Activated CD4-positive, CD25-positive, alpha-beta regulatory T cell treated with anti-CD3 and anti-CD28 coated beads, Interleukin-2, amount 50 U/mL, for 24 hours (primary cell): ENCODE measurements at regions not wholly inside any gene's neighbourhood (a gene's known extent, or its start where the extent isn't known, plus 50 kb on each side); places are given as distances from the start of the nearest gene placed in this dataset.

Experiments
- ATAC-seq, 2 donors: fragments of 150-1000 bp; cut with Tn5 transposase; one replicate each; pipeline ENCODE4 v1.10.0; 2021; ENCODE audit warnings: mild to moderate bottlenecking in 1 of 2, moderate library complexity in 1 of 2

DNA sequence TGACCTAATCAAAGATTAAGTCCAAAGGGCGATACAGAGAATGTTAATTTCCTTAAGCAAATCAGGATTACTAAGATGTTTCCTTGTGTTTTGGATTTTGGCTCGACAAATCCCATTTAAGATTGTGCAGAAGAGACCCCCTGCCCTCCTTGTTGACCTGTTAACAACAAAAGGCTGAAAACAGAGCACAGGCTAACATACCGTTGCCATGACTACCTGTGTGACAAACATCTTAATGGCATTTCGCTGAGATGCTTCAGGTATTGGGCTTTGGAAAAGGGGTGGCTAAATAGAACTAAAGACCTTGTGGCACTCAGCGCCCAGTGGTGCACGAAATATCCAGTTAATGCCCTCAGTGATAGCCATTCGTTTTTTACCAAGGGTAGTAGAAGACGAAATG, 1532.3 kb upstream of the TMEM132C start:
- no peak for ATAC-seq

DNA sequence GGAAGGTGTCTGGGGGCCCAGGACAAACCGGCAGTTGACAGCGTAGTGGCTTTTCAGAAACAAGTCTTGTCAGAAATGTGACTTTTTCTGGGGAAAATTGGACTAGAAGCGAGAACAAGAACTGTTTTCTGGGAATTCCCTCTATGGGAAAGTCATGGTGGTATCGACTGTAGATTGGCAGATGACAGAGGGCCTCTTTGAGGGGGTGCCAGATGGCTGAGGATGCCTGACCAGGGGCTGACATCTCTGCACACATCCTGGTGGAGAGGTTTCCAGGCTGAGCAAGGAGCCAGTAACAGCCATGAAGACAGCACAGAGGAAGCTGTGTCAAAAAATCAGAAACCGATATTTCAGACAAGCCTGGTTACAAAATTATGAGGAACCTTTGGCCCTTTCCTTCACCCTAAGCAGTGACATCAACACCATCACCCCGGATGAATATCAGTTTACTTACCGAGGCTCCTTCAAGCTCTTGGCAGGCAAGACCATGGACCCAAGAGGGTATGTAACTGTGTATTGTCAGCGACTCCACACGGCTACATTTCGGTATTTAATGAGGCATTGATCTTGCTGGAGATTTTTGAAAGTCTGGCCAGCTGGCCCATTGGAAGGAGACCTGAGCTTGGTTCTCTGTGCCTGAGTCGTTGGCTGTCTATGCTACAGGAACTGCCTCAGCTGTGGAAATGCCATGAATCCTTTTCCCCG, 1525.3 kb upstream of the TMEM132C start:
- ATAC-seq, result no peak

- ATAC-seq, result no peak
Observed at GRCh38 chr12:126742241-126742641, 1524.7 kb upstream of the TMEM132C start.

GRCh38 chr12:126747530-126748149, 1519.3 kb upstream of the TMEM132C start:
- ATAC-seq, result no peak

DNA sequence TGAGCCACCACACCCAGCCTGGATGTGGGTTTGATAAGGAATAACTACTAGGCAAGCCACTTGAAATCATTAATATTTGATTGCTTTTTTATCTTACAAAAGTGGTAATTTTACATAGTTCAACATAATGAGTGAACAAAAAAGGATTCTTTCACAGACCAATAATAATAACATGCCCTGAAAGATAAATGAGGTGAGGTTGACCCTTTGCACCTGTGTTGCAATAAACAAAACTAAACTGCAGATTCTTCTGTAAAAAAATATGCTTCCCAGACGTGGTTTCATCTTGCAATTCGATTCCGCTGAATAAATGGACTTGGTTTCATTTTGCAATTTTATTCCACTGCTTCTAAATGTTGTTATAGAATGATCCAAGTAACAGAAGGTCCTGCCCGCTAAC, 1514.9 kb upstream of the TMEM132C start:
- no peak for ATAC-seq

DNA sequence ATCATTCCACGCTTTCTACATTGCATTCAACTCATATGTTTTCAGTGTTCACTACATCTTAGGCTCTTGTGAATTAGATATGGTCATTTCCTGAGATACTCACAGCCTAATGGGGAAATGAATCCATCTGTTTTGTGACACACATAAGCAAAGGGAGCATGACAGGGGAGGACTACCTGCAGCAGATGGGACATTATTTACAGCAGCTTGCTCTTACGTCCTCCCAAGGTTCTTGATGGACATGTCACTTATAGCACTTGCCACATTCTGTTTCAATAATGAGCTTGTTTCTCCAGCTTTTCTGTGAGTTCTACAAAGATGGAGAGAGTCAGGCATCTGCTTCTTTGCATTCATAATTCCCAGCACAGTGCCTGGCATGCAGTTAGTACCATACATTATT, 1509.6 kb upstream of the TMEM132C start:
- no peak for ATAC-seq

DNA sequence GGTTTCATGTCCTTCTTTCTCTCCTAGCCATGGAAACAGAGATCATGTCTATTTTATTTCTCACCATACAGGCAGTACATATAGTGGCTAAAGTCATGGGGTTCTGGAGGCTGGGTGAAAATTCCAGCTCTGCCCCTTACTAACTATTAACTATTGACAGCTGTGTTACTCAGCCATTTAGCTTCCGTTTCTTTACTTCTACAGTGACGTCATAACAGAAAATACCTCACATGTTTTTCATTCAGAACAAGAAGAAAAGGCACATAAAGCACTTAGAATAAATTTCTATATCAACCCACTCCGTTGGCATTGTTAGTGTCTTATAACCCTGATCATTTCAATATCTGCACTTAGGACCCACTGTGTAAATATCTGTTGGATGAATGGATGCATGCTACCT, 1506.9 kb upstream of the TMEM132C start:
- ATAC-seq, result no peak

DNA sequence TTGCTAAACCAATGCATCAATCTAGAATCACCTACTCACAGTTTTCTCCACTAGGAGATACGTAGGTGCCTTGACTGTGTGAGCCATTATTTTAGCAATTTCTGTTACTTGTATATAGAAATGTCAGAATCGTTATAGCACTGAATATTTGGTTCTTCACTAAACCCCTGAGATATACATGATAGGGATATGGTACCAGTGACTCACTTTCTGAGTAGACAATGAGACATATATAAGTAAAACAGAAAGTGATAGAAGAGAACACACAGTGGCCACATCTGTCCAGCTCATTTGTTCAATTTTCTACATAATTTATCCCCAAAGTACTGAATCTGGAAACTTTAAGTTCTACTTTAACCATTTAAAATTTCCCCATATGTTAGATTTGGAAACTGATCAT, 1505.5 kb upstream of the TMEM132C start:
- peak; percentile 90 to 91 for ATAC-seq

DNA sequence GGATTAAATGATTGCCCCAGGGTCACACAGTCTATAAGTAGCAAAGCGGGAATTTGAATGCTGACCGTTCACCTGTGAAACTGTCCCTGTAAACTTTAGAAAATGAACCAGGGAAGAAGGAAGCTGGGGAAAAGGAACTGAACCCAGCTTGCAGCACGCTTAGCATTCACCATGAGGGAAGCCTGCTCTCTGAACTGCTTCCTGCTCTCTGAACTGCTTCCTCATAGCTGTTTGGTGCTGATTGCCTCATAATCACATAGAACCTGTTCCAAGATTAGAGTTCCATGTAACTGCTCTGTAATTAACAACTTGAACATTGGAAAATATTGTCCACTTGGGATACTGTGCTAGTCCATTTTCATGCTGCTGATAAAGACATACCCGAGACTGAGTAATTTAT, 1504.8 kb upstream of the TMEM132C start:
- ATAC-seq, result no peak

- ATAC-seq, result no peak
Observed at GRCh38 chr12:126763359-126763758, 1503.6 kb upstream of the TMEM132C start.

- no peak for ATAC-seq
Observed at GRCh38 chr12:126767334-126767733, 1499.6 kb upstream of the TMEM132C start.

DNA sequence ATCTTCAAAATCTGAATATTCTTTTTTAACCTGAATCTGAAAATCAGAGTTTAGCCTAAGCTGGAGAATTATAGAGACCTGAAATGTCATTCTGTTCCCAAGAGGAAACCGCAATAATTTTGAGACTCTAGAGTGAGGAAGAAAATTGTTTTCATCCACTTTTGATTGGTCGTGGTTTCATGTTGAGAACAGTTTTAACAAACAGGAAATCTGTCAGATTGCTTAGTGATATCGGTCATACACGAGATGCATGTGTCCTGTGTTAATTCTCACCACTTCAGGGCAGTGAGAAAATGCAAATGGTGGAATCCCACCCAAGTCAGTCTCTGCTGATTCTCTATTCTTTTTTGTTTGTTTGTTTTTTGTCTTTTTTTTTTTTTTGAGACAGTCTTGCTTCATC, 1498.5 kb upstream of the TMEM132C start:
- ATAC-seq, result peak in 1 of 2 donors; percentile 21

- no peak for ATAC-seq
Observed at GRCh38 chr12:126770188-126770587, 1496.8 kb upstream of the TMEM132C start.

- peak; percentile 80 to 83 for ATAC-seq
Observed at GRCh38 chr12:126772171-126772864, 1494.7 kb upstream of the TMEM132C start.

- no peak for ATAC-seq
Observed at GRCh38 chr12:126773012-126773411, 1494.0 kb upstream of the TMEM132C start.

- ATAC-seq, result no peak
Observed at GRCh38 chr12:126773491-126773890, 1493.5 kb upstream of the TMEM132C start.

GRCh38 chr12:126776026-126776655, 1490.8 kb upstream of the TMEM132C start:
- ATAC-seq, result no peak

DNA sequence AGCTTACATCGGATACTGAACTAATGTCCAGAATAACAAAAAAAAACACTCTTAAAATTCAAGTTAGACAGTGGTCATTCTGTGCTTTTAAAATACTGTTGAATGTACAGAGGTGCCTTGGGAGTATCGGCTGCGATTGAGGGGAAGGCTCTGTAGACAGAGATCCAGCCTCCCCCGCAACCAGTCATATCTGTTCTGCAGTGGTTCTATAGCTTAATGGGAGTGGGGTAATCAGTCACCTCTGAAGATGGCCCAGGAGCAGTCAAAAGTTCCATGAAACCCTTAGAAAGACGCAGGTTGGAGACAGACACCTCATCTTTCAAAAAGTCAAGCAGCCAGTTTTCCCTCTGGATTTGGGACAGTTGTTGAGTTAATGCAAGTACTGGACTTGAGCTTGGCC, 1486.6 kb upstream of the TMEM132C start:
- ATAC-seq, result no peak

DNA sequence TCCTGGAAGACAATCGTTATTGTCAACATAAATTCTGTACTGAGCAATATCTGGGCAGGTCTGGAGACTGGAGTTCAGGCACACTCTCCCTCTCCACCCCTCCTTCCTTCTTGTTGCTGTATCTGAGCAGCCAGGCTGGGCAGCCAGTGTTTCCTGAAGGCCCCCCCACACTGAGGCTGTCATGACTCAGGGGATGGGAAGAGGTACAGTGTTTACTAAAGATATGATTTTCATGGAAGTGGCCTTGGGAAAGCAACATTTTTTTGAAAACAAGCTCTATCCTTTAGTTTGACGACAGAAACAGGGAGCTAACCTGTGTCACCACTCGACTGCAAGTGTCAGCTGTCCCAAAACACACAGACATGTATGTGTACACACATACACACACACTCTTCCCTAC, 1485.4 kb upstream of the TMEM132C start:
- no peak for ATAC-seq

DNA sequence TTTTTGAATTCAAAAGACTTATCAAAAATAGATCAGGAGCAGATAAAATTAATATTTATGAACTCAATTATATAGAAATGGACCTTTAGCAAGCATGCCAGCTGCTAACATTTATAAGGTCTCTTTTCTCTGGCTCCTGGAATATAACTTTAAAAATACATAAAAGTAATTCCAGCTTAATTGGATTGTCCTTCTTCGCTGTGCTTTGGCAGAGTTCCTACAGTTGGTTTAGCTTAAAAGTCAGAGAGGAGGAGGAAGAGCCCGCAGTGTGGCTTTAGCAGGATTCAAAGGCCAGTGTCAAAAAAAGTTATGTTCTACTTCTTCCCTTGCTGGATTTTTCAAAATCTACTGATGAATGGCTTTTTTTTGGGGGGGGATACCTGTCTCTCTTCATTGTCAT, 1484.9 kb upstream of the TMEM132C start:
- no peak for ATAC-seq

GRCh38 chr12:126784328-126784921, 1482.5 kb upstream of the TMEM132C start:
- no peak for ATAC-seq

DNA sequence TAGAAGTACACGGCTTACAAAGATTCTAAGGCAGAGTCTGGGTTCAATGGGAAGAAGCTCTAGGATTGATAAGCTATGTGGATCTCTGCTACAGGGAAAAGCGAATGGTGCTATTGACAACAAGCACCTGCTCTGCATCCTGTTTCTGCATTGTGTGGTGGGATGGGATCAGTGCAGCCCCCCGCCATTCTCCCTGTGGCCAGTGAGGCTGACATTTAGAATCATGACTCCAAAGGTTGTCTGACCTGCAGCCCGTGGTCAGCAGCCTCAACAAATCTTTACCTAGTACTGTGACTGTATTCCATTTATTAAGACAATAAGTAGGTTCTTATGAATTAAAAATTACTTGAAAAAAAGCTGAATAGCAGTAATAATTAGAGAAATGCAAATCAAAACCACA, 1477.0 kb upstream of the TMEM132C start:
- no peak for ATAC-seq

DNA sequence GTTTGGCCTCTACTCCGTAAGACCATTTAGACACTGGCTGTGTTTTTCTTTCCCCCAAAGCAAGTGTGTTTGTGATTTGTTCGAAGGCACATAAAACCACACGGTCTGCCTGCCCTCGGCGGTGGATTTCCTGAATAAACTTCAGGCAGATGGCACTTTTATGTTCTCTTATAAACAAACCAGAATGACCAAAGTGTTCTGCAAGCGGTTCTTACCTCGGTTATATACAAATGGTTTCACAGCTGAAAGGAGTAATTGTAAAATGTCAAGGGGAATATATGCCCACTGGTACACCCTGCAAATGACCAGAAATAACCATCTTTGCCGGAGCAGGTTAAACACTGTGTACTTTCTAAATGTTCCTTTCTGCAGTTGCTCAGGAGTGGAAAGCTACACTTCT, 1475.8 kb upstream of the TMEM132C start:
- no peak for ATAC-seq
